ENCODE measurements at regions not wholly inside any gene's neighbourhood (a gene's known extent, or its start where the extent isn't known, plus 50 kb on each side); places are given as distances from the start of the nearest gene placed in this dataset.

DNA sequence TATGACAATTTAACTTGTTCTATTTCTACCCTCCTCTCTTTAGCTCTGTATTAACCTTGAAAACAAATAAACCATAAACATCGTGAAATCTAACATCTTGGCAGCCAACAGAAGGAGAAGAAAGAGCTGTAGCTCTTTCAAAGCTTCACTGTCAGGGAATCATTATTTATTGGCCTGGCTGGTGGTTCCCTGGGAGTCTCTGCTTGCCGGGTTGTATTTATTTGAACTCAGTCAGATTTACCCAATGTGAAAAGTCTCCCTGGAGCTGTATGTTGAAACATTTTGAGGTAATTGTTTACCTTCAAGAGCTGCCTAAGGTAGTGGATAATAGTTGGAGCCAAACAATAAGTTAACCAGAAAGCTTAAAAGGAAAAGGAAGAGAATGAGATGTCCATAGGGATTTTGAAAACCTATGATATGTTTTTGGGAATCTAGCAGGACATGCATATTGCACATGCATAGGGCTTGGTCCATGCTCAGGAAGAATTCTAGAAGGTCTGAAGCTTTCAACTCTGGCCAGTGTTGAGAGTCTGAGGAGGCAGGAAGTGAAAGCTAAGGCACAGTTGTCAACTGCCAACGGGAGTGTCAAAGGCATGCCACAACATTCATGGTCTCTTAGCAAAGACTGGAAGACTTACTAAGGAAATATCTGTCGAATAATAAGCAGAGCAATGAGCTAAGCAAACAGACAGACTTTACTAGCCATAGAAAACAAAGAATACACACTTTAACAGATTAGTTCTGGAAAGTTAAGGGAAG is 621.6 kb downstream of the PCDH7 start:
- no peak for TF ChIP-seq CTCF (IDR thresholded peaks at IDR 0.05)
- TF ChIP-seq ZFX (IDR thresholded peaks at IDR 0.05; ENCODE audit: borderline replicate concordance) = no peak

All from 22Rv1 (cell line).